Dedifferentiated amniotic fluid mesenchymal stem cell (primary cell): ENCODE measurements at regions not wholly inside any gene's neighbourhood (a gene's known extent, or its start where the extent isn't known, plus 50 kb on each side); places are given as distances from the start of the nearest gene placed in this dataset.

Experiments
- DNase-seq: peaks from one replicate; pipeline ENCODE4 v3.0.0-alpha.2; 2016; ENCODE audit errors: extremely low spot score

GRCh38 chr16:18059089-18059488 lies 277.4 kb downstream of the NPIPA8 start:
- DNase-seq, result no peak

GRCh38 chr16:18055411-18055916 lies 281.1 kb downstream of the NPIPA8 start:
- no peak for DNase-seq

GRCh38 chr16:18050777-18051176 lies 285.8 kb downstream of the NPIPA8 start:
- DNase-seq, result no peak

- no peak for DNase-seq
Measured at GRCh38 chr16:18050234-18050633, 286.3 kb downstream of the NPIPA8 start.

GRCh38 chr16:18049547-18050133 lies 286.9 kb downstream of the NPIPA8 start:
- DNase-seq, result no peak

- DNase-seq, result no peak
Measured at GRCh38 chr16:18048853-18049546, 287.5 kb downstream of the NPIPA8 start.

- DNase-seq, result no peak
Measured at GRCh38 chr16:18047761-18048160, 288.8 kb downstream of the NPIPA8 start.

- DNase-seq, result no peak
Measured at GRCh38 chr16:18045356-18045755, 291.2 kb downstream of the NPIPA8 start.

GRCh38 chr16:18041864-18042834 lies 294.4 kb downstream of the NPIPA8 start:
- no peak for DNase-seq

GRCh38 chr16:18039931-18040330 lies 296.6 kb downstream of the NPIPA8 start:
- no peak for DNase-seq

- no peak for DNase-seq
Measured at GRCh38 chr16:18037051-18037450, 299.5 kb downstream of the NPIPA8 start.

GRCh38 chr16:18024611-18025010 lies 311.9 kb downstream of the NPIPA8 start:
- no peak for DNase-seq

- no peak for DNase-seq
Measured at GRCh38 chr16:18018376-18018775, 318.2 kb downstream of the NPIPA8 start.

GRCh38 chr16:18013863-18014262 lies 322.7 kb downstream of the NPIPA8 start:
- DNase-seq, result no peak

- DNase-seq, result no peak
Measured at GRCh38 chr16:18008356-18008755, 328.2 kb downstream of the NPIPA8 start.

GRCh38 chr16:18003033-18003432 lies 333.5 kb downstream of the NPIPA8 start:
- DNase-seq, result no peak

GRCh38 chr16:17998996-17999395 lies 337.5 kb downstream of the NPIPA8 start:
- DNase-seq, result no peak

GRCh38 chr16:17998550-17998949 lies 338.0 kb downstream of the NPIPA8 start:
- no peak for DNase-seq

- DNase-seq, result no peak
Measured at GRCh38 chr16:17994027-17994426, 342.5 kb downstream of the NPIPA8 start.

- DNase-seq, result no peak
Measured at GRCh38 chr16:17992416-17992815, 344.1 kb downstream of the NPIPA8 start.

GRCh38 chr16:17989255-17989654 lies 347.3 kb downstream of the NPIPA8 start:
- DNase-seq, result no peak

- DNase-seq, result no peak
Measured at GRCh38 chr16:17988839-17989238, 347.7 kb downstream of the NPIPA8 start.
